NCI-H526 (cell line): ENCODE measurements at regions not wholly inside any gene's neighbourhood (a gene's known extent, or its start where the extent isn't known, plus 50 kb on each side); places are given as distances from the start of the nearest gene placed in this dataset.

ENCODE experiments used
- DNase-seq, 2 experiments: peaks; one replicate each; lab custom pipeline; 2025; lab: John Stamatoyannopoulos, UW

DNA sequence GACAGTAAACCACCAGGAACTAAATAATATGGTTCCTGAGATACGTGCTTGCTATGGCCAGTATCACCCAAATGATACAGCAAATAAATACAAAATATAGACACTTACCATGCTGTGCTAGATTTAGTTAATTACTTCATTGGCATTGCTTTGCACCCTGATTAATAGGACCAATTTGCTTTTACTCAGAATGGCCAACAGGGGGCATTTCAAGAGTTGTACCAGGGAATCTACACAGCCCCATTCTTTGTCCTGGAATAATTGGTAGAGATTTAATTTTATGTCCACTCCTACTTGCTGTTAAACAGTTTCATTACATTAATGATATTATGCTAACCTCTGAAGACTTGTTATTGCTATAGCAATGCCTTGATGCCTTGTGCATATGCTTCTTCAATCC, 280.8 kb downstream of the RERGL start:
- no peak for DNase-seq

DNA sequence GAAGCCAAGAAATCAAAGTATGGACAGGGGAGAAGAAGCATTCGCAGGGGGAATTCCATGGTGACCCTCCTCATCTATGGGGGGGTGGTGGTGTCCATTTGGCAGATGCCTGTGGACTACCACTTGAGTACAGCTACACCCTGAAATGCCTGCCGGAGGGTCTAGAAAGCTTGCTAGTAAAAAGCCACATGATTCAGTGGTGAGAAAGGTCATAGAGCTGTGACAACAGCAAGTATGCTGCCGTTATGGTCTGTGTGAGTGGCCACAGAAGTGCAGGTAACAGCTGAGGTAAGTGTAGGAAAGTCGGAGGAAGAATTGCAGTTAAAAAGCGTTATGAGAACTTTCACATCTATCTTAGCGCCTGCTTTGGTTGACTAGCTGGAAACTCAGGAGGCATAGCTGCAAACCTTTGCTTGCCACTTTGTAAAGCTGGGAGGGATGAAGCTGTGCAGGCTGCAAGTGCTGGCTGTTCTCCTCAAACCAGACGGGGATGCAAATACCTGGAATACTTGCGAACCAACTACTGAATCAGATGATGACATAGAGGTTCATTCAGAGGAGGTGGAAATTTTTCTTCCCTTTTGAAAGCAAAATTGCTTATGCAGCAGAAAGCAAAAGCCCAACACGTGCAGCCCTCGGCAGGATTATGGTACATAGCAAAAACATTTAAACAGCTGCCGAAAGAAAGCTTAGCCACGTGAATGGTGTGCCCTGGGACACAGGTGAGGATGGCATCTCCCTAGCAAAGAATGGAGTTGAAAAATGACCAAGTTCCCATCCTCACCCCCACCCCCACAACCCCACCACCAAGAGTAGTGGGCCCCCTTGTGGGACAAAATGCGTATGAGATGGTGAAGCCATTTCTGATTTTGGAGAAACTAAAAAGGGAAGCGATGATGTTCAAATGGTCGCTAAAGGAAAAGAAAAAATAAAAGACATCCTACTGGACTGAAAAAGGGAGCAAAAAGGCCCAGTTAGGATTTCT, 287.0 kb downstream of the RERGL start:
- DNase-seq, result no peak

DNA sequence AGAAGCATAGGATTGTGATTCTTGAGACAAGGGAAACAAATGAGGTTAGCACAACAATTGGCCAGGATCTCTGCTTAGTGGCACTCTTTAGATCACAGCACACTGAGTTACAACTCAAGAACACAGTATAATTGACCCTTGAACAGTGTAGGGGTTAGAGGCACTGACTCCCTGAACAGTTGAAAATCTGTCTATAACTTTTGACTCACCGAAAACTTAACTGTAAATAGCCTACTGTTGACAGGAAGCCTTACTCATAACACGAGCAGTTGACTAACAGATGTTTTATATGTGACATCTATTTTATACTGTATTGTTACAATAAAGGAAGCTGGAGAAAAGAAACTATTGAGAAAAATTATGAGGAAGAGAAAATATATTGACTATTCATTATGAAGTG, 296.1 kb downstream of the RERGL start:
- no peak for DNase-seq

DNA sequence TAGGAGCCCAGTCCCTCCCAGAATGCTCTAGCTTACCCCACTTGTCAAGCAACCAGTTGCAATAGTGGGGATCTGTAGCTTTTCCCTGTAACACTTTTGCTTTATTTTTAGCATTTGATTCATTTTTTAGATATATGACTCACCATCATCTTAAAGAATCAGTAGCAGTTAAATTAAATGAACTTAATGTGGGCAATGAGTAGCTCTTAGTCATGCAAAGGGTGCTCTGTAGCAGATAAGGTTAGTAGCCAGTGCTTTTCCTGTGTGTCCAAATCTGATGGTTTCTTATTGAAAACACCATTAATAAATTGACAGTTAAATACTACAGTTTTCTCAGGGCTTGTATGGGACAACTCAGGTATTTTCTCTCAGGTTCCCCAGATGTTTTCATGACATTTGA, 311.8 kb downstream of the RERGL start:
- no peak for DNase-seq

DNA sequence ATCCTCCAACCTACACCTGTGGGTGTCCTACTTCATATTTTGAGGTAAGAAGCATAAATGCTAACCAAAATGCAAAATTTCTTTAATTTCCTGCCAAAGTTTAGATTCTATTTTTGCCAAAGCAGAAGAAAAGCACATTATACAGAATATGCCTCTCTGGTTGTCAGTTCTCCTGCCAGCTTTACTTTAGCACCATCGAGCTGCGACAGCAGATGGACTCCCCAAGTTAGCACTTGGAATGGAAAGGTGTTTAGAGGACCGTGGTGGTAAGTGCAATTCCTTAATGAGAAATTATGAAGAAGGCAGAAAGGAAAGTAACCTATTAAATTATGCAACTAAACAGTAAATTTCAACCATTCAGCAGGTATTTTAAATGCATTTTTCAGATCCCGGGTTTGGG, 326.6 kb downstream of the RERGL start:
- no peak for DNase-seq

DNA sequence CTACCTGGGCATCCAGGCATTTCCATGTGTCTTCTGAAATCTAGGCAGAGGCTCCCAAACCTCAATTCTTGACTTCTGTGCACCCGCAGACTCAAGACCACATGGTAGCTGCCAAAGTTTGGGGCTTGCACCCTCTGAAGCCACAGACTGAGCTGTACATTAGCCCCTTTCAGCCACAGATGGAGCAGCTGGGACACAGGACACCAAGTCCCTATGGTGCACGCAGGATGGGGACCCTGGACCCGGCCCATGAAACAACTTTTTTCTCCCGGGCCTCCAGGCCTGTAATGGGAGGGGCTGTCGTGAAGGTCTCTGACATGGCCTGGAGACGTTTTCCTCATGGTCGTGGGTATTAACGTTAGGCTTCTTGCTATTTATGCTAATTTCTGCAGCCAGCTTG, 330.0 kb downstream of the RERGL start:
- no peak for DNase-seq
